HepG2 (cell line): ENCODE measurements at regions not wholly inside any gene's neighbourhood (a gene's known extent, or its start where the extent isn't known, plus 50 kb on each side); places are given as distances from the start of the nearest gene placed in this dataset.

Experiments used
- ATAC-seq: fragments of 200-7000 bp; cut with Tn5 transposase; 3 replicates; pipeline ENCODE4 v1.9.1; 2020; ENCODE audit warnings: mild to moderate bottlenecking, moderate library complexity
- BruUV-seq: library from RNA; stranded (reverse); fragments of 400-500 nt; replicated peaks from 2 replicates; lab custom pipeline; 2021; lab: Mats Ljungman, UMichigan
- CTCF ChIA-PET: fragments of 300-600 bp; formaldehyde crosslinking; extraction: SDS; loops from one replicate; lab custom pipeline; 2021; ENCODE audit warnings: low total read pairs, inconsistent platforms, low intra/inter-chr PET ratio; lab: Yijun Ruan, JAX
- POLR2A ChIA-PET: fragments of 350-600 bp; sonication (Branson Sonifier 250); formaldehyde crosslinking; loops from one replicate; lab custom pipeline; 2020; ENCODE audit warnings: antibody characterized with exemption, inconsistent platforms; lab: Yijun Ruan, JAX
- DNase-seq: peaks from one replicate; pipeline ENCODE4 v3.0.0-alpha.2; 2015; ENCODE audit warnings: low spot score
- FAIRE-seq: peaks from 3 replicates; lab custom pipeline; 2011; peaks lifted over from hg19 to GRCh38; lab: Jason Lieb, UNC
- H2AFZ ChIP-seq: one replicate; pipeline ENCODE4 v1.6.1; 2011; ENCODE audit warnings: low read length, inconsistent platforms
- H3K27ac ChIP-seq: fragments of 300-600 bp; 3 replicates; pipeline ENCODE4 v1.8.0; 2011; ENCODE audit warnings: mixed run types, mild to moderate bottlenecking, mixed read lengths, low read length, inconsistent platforms; ENCODE audit not compliant: insufficient read depth; ENCODE audit errors: extremely low read length
- H3K27me3 ChIP-seq, 2 experiments: fragments of 200-600 bp in 1 of 2; 2 replicates in 1 of 2; 3 replicates in 1 of 2; pipeline versions ENCODE4 v1.6.0 to v1.8.0; 2011; ENCODE audit warnings: low read length in 2 of 2, mild to moderate bottlenecking in 2 of 2, moderate library complexity in 2 of 2, inconsistent platforms in 1 of 2; ENCODE audit not compliant: insufficient read depth in 2 of 2, control insufficient read depth in 1 of 2
- H3K36me3 ChIP-seq, 2 experiments: fragments of 200-600 bp in 1 of 2; replicated peaks in 1 of 2; 2 replicates in 1 of 2; 3 replicates in 1 of 2; pipeline versions ENCODE4 v1.5.1 to v1.8.0; 2011; ENCODE audit warnings: low read length in 2 of 2, inconsistent platforms in 1 of 2; ENCODE audit not compliant: insufficient read depth in 2 of 2, control insufficient read depth in 1 of 2
- H3K4me1 ChIP-seq: 2 replicates; pipeline ENCODE4 v1.5.1; 2012; ENCODE audit warnings: low read length, inconsistent platforms; ENCODE audit not compliant: insufficient read depth
- H3K4me2 ChIP-seq: 2 replicates; pipeline ENCODE4 v1.6.0; 2011; ENCODE audit warnings: low read depth, low read length, inconsistent platforms
- H3K4me3 ChIP-seq, 3 experiments: fragments of 200-600 bp in 1 of 3; sonication (generic), shearing (Covaris generic) in 1 of 3; replicated peaks in 1 of 3; 2 replicates each; pipeline ENCODE4 v1.5.1; 2011 to 2016; ENCODE audit warnings: low read length in 3 of 3, inconsistent platforms in 2 of 3, low read depth in 2 of 3, mild to moderate bottlenecking in 2 of 3, control low read depth in 1 of 3, mixed read lengths in 1 of 3; ENCODE audit not compliant: insufficient read depth in 1 of 3
- H3K79me2 ChIP-seq: one replicate; pipeline ENCODE4 v1.6.1; 2011; ENCODE audit warnings: low read length, inconsistent platforms; ENCODE audit not compliant: insufficient read depth
- H3K9ac ChIP-seq: 2 replicates; pipeline ENCODE4 v1.6.0; 2011; ENCODE audit warnings: mild to moderate bottlenecking, low read depth, low read length, inconsistent platforms; ENCODE audit not compliant: insufficient read depth
- H3K9me3 ChIP-seq: 2 replicates; pipeline ENCODE4 v1.5.1; 2012; ENCODE audit warnings: mild to moderate bottlenecking, low read length
- H4K20me1 ChIP-seq: 2 replicates; pipeline ENCODE4 v1.6.0; 2011; ENCODE audit warnings: inconsistent platforms, mild to moderate bottlenecking, low read length, moderate library complexity; ENCODE audit not compliant: insufficient read depth
- ARNTL ChIP-seq: sonication (generic); formaldehyde crosslinking; IDR thresholded peaks from 2 replicates; pipeline ENCODE4 v1.4.0; 2020; ENCODE audit warnings: mild to moderate bottlenecking, missing genetic modification reagents
- CC2D1A ChIP-seq: sonication (generic); formaldehyde crosslinking; IDR thresholded peaks from 2 replicates; pipeline ENCODE4 v1.8.1; 2023; ENCODE audit warnings: mild to moderate bottlenecking, missing genetic modification reagents
- CREM ChIP-seq, 2 experiments: sonication (generic) in 1 of 2; formaldehyde crosslinking in 1 of 2; IDR thresholded peaks; 2 replicates each; pipeline versions ENCODE4 v1.4.0 to v1.6.1; 2016 to 2020; ENCODE audit warnings: antibody characterized with exemption in 1 of 2, mild to moderate bottlenecking in 1 of 2, missing genetic modification reagents in 1 of 2
- GATA4 ChIP-seq: sonication (generic); IDR thresholded peaks from 2 replicates; pipeline ENCODE4 v1.6.1; 2016; ENCODE audit warnings: antibody characterized with exemption, low read depth, borderline replicate concordance
- HDAC1 ChIP-seq: sonication (generic); formaldehyde crosslinking; IDR thresholded peaks from 2 replicates; pipeline ENCODE4 v1.5.1; 2020; ENCODE audit warnings: mild to moderate bottlenecking, missing genetic modification reagents
- HNRNPUL1 ChIP-seq: fragments of 200-400 bp; formaldehyde crosslinking; IDR thresholded peaks from 2 replicates; pipeline ENCODE4 v1.6.1; 2017; ENCODE audit warnings: low read depth, mild to moderate bottlenecking, low read length, moderate library complexity
- MAFF ChIP-seq: IDR thresholded peaks from 2 replicates; pipeline ENCODE4 v1.6.1; 2011; ENCODE audit warnings: low read depth, low read length, improper control_type of control experiment
- RAD51 ChIP-seq: fragments of 450-650 bp; IDR thresholded peaks from 2 replicates; pipeline ENCODE4 v1.6.1; 2016; ENCODE audit warnings: borderline replicate concordance
- ZNF207 ChIP-seq: fragments of 450-650 bp; IDR thresholded peaks from 2 replicates; pipeline ENCODE4 v1.6.1; 2016; ENCODE audit warnings: antibody characterized with exemption, borderline replicate concordance
- ZNF382 ChIP-seq: sonication (generic); formaldehyde crosslinking; IDR thresholded peaks from 2 replicates; pipeline ENCODE4 v1.5.0; 2020; ENCODE audit warnings: missing genetic modification reagents, mild to moderate bottlenecking, borderline replicate concordance
- ZNF431 ChIP-seq: sonication (generic); formaldehyde crosslinking; IDR thresholded peaks from 2 replicates; pipeline ENCODE4 v1.9.0; 2022; ENCODE audit warnings: missing genetic modification reagents, low read depth, mild to moderate bottlenecking, borderline replicate concordance
- WGBS: methylation state at CpG from one replicate; pipeline ENCODE4 v1.1.6; 2017; ENCODE audit warnings: low lambda C conversion rate; 5-methylcytosine and 5-hydroxymethylcytosine counted together
- in situ Hi-C: cut with HindIII; loops from 2 replicates; pipeline ENCODE4 v1.10.0; 2017; ENCODE audit warnings: low pct_unique_long_range_greater_than_20kb; ENCODE audit not compliant: extremely low pct_ligation_motif_present
- intact Hi-C: fragments of 100-400 bp; cut with micrococcal nuclease; formaldehyde crosslinking; loops from one replicate; pipeline ENCODE4 v1.10.0; 2022; ENCODE audit not compliant: unreplicated experiment
- TF ChIP-seq, protein P1 (sequence below), 2 experiments: fragments of 450-650 bp in 1 of 2; sonication (generic) in 1 of 2; formaldehyde crosslinking in 1 of 2; IDR thresholded peaks; 2 replicates each; pipeline versions ENCODE4 v1.6.1 to v1.8.0; 2016 to 2022; ENCODE audit warnings: antibody characterized with exemption in 1 of 2, mild to moderate bottlenecking in 1 of 2, missing genetic modification reagents in 1 of 2

DNA sequence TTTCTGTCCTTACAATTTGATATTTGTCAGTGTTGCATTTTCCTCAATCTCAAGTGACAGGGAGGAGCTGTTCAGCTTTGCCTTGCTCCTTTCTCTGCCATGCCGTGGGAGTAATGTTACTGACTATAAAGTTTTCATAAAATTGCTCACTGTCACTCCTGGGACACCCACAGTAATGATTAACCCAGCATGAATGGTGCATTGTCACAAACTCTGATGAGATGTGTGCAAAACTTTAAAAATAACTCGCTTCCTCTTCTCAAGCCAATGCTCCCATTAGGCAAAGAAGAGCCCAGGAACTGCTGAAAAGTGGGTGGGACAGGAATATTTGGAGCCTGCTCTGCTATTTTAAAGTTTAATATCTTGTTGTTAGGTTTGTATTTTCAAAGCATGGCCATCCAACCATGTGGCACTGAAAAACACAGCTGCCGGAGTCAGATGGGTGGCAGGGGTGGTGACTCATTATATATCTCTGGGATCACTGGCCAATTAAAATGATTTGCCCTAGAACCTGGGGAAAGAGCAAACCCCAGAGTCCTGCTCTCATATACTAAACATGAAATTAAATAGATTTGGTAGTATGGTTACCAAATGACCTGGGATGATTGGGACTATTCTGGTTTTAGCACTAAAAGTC, 260.1 kb downstream of the BTBD3 start:
- intact Hi-C loops = no loop called here
- H3K4me2 ChIP-seq = peak overlapping the region; percentile 7; the same call in 1 of the 2 replicates
- TF ChIP-seq ZNF382 (CRISPR knock-in tag) (no peak), CREM (IDR thresholded peaks at IDR 0.05) (no peak), CREM (CRISPR knock-in tag; IDR thresholded peaks at IDR 0.05) (no peak), RAD51 (no peak), CC2D1A (no peak), ZNF431 (no peak), GATA4 (no peak), ARNTL (CRISPR knock-in tag) (no peak), ZNF207 (no peak), MAFF (0 out of 2 replicates have a peak, but pooled peaks have one; percentile 8), HNRNPUL1 (peak; percentile 77), HDAC1 (CRISPR knock-in tag) (no peak)
- TF ChIP-seq, protein P1, sequence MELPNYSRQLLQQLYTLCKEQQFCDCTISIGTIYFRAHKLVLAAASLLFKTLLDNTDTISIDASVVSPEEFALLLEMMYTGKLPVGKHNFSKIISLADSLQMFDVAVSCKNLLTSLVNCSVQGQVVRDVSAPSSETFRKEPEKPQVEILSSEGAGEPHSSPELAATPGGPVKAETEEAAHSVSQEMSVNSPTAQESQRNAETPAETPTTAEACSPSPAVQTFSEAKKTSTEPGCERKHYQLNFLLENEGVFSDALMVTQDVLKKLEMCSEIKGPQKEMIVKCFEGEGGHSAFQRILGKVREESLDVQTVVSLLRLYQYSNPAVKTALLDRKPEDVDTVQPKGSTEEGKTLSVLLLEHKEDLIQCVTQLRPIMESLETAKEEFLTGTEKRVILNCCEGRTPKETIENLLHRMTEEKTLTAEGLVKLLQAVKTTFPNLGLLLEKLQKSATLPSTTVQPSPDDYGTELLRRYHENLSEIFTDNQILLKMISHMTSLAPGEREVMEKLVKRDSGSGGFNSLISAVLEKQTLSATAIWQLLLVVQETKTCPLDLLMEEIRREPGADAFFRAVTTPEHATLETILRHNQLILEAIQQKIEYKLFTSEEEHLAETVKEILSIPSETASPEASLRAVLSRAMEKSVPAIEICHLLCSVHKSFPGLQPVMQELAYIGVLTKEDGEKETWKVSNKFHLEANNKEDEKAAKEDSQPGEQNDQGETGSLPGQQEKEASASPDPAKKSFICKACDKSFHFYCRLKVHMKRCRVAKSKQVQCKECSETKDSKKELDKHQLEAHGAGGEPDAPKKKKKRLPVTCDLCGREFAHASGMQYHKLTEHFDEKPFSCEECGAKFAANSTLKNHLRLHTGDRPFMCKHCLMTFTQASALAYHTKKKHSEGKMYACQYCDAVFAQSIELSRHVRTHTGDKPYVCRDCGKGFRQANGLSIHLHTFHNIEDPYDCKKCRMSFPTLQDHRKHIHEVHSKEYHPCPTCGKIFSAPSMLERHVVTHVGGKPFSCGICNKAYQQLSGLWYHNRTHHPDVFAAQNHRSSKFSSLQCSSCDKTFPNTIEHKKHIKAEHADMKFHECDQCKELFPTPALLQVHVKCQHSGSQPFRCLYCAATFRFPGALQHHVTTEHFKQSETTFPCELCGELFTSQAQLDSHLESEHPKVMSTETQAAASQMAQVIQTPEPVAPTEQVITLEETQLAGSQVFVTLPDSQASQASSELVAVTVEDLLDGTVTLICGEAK (IDR thresholded peaks at IDR 0.05) = peak; percentile 10; the same call in 1 of the 2 replicates
- TF ChIP-seq, protein P1 (CRISPR knock-in tag; IDR thresholded peaks at IDR 0.05) = no peak

More for the DNA sequence above, 260.1 kb downstream of the BTBD3 start:
- Histone ChIP-seq H2AFZ (no peak overlapping the region), H3K4me3 (no peak overlapping the region), H4K20me1 (no peaks in the 10 kb centered on the region), H3K27ac (no peak overlapping the region), H3K27me3 (no peaks in the 10 kb centered on the region), H3K79me2 (no peaks in the 10 kb centered on the region), H3K9me3 (peaks cover 74% of the 10 kb centered on the region), H3K36me3 (no peaks in the 10 kb centered on the region), H3K4me1 (no peaks in the 10 kb centered on the region), H3K9ac (no peak overlapping the region)
- ChIA-PET POLR2A (no interaction called here), CTCF (no interaction called here)
- no TSS peak for BruUV-seq
- ATAC-seq = peak; percentile 49; the same call in 2 of the 3 replicates
- 2% methylated on average over 3 of the region's 3 CpGs for WGBS
- peak; percentile 13 for DNase-seq
- in situ Hi-C loops = no loop called here
- FAIRE-seq = peak; percentile 18
